ENCODE measurements at regions not wholly inside any gene's neighbourhood (a gene's known extent, or its start where the extent isn't known, plus 50 kb on each side); places are given as distances from the start of the nearest gene placed in this dataset.
"Not testable (repeated sequence)": the region's sequence is repeated elsewhere in the genome, so short reads cannot be mapped to it uniquely, and the experiment has no call there.

- Histone ChIP-seq H3K9ac (ENCODE audit: low read length) (no peak overlapping the region), H3K4me3 (ENCODE audit: insufficient read depth, low read length, poor library complexity, severe bottlenecking) (no peak overlapping the region), H4K20me1 (ENCODE audit: low read depth, low read length) (no peaks in the 10 kb centered on the region), H3K4me2 (ENCODE audit: low read depth, low read length, poor library complexity, severe bottlenecking) (no peak overlapping the region), H3K9me2 (replicated peaks; ENCODE audit: insufficient read depth, low read length) (no peaks in the 10 kb centered on the region), H2AFZ (ENCODE audit: low read depth, low read length, severe bottlenecking) (no peak overlapping the region), H3K27ac (ENCODE audit: low read depth, low read length) (no peak overlapping the region), H3F3A (ENCODE audit: insufficient read depth) (no peaks in the 10 kb centered on the region), H3K36me3 (ENCODE audit: low read length) (no peaks in the 10 kb centered on the region), H3K27me3 (ENCODE audit: low read length) (no peaks in the 10 kb centered on the region; the same call in 1 of the 2 replicates), H3K79me2 (ENCODE audit: insufficient read depth, low read length) (no peaks in the 10 kb centered on the region), H3K9me3 (ENCODE audit: insufficient read depth, low read length) (no peaks in the 10 kb centered on the region)
- TF ChIP-seq EZH2phosphoT487 (conservative IDR thresholded peaks at IDR 0.05; ENCODE audit: low read length) (no peak), CTCF (IDR thresholded peaks at IDR 0.05; ENCODE audit: insufficient read depth, low read length, poor library complexity, severe bottlenecking) (no peak)
Observed at GRCh38 chr12:24659016-24659415, 289.9 kb downstream of the BCAT1 start.

GRCh38 chr12:24654344-24654743 is 294.6 kb downstream of the BCAT1 start:
- not testable (repeated sequence) for H3K79me2 ChIP-seq (ENCODE audit: insufficient read depth, low read length); H3K9ac ChIP-seq (ENCODE audit: low read length); H3K4me3 ChIP-seq (ENCODE audit: insufficient read depth, low read length, poor library complexity, severe bottlenecking); H3F3A ChIP-seq (ENCODE audit: insufficient read depth); H3K27ac ChIP-seq (ENCODE audit: low read depth, low read length); H4K20me1 ChIP-seq (ENCODE audit: low read depth, low read length); H3K9me3 ChIP-seq (ENCODE audit: insufficient read depth, low read length); H3K27me3 ChIP-seq (ENCODE audit: low read length); H3K36me3 ChIP-seq (ENCODE audit: low read length); H2AFZ ChIP-seq (ENCODE audit: low read depth, low read length, severe bottlenecking); H3K4me2 ChIP-seq (ENCODE audit: low read depth, low read length, poor library complexity, severe bottlenecking); H3K9me2 ChIP-seq (replicated peaks; ENCODE audit: insufficient read depth, low read length)

- TF ChIP-seq EZH2phosphoT487 (conservative IDR thresholded peaks at IDR 0.05; ENCODE audit: low read length) (no peak), CTCF (IDR thresholded peaks at IDR 0.05; ENCODE audit: insufficient read depth, low read length, poor library complexity, severe bottlenecking) (no peak)
- no peaks in the 10 kb centered on the region for H3F3A ChIP-seq (ENCODE audit: insufficient read depth)
- H3K4me3 ChIP-seq (ENCODE audit: insufficient read depth, low read length, poor library complexity, severe bottlenecking) = no peak overlapping the region
- H3K79me2 ChIP-seq (ENCODE audit: insufficient read depth, low read length) = no peaks in the 10 kb centered on the region
- no peak overlapping the region for H3K9ac ChIP-seq (ENCODE audit: low read length)
- no peaks in the 10 kb centered on the region for H3K27me3 ChIP-seq (ENCODE audit: low read length)
- H3K36me3 ChIP-seq (ENCODE audit: low read length) = no peaks in the 10 kb centered on the region
- no peak overlapping the region for H2AFZ ChIP-seq (ENCODE audit: low read depth, low read length, severe bottlenecking)
- no peaks in the 10 kb centered on the region for H4K20me1 ChIP-seq (ENCODE audit: low read depth, low read length)
- no peak overlapping the region for H3K27ac ChIP-seq (ENCODE audit: low read depth, low read length)
- H3K4me2 ChIP-seq (ENCODE audit: low read depth, low read length, poor library complexity, severe bottlenecking) = no peak overlapping the region
- H3K9me3 ChIP-seq (ENCODE audit: insufficient read depth, low read length) = no peaks in the 10 kb centered on the region
- H3K9me2 ChIP-seq (replicated peaks; ENCODE audit: insufficient read depth, low read length) = no peaks in the 10 kb centered on the region
Observed at GRCh38 chr12:24649634-24650033, 299.3 kb downstream of the BCAT1 start.

GRCh38 chr12:24649209-24649608 is 299.7 kb downstream of the BCAT1 start:
- Histone ChIP-seq H3K4me2 (ENCODE audit: low read depth, low read length, poor library complexity, severe bottlenecking) (no peak overlapping the region), H4K20me1 (ENCODE audit: low read depth, low read length) (no peaks in the 10 kb centered on the region), H3K27me3 (ENCODE audit: low read length) (no peaks in the 10 kb centered on the region), H2AFZ (ENCODE audit: low read depth, low read length, severe bottlenecking) (no peak overlapping the region), H3K79me2 (ENCODE audit: insufficient read depth, low read length) (no peaks in the 10 kb centered on the region), H3K27ac (ENCODE audit: low read depth, low read length) (no peak overlapping the region), H3F3A (ENCODE audit: insufficient read depth) (no peaks in the 10 kb centered on the region), H3K9me2 (replicated peaks; ENCODE audit: insufficient read depth, low read length) (no peaks in the 10 kb centered on the region), H3K36me3 (ENCODE audit: low read length) (no peaks in the 10 kb centered on the region), H3K4me3 (ENCODE audit: insufficient read depth, low read length, poor library complexity, severe bottlenecking) (no peak overlapping the region), H3K9ac (ENCODE audit: low read length) (no peak overlapping the region), H3K9me3 (ENCODE audit: insufficient read depth, low read length) (no peaks in the 10 kb centered on the region)
- no peak for TF ChIP-seq CTCF (IDR thresholded peaks at IDR 0.05; ENCODE audit: insufficient read depth, low read length, poor library complexity, severe bottlenecking)
